Kidney (tissue), 13 donors: ENCODE measurements at regions not wholly inside any gene's neighbourhood (a gene's known extent, or its start where the extent isn't known, plus 50 kb on each side); places are given as distances from the start of the nearest gene placed in this dataset.

Experiments
- DNase-seq, 5 donors: peaks; one replicate each; pipeline ENCODE4 v3.0.0-alpha.2; 2013 to 2020
- FAIRE-seq: peaks from 2 replicates; lab custom pipeline; 2012; peaks lifted over from hg19 to GRCh38; lab: Jason Lieb, UNC
- H3K27ac ChIP-seq, 2 donors: one replicate each; pipeline ENCODE4 v1.7.0; 2013; ENCODE audit warnings: low read depth in 2 of 2, low read length in 2 of 2, inconsistent platforms in 1 of 2
- H3K27me3 ChIP-seq: one replicate; pipeline ENCODE4 v1.7.1; 2013; ENCODE audit warnings: low read length, inconsistent platforms; ENCODE audit not compliant: control insufficient read depth, insufficient read depth
- H3K36me3 ChIP-seq, 3 donors: one replicate each; pipeline versions ENCODE4 v1.7.0 to v1.7.1; 2013; ENCODE audit warnings: low read length in 3 of 3, control low read depth in 1 of 3, inconsistent platforms in 1 of 3; ENCODE audit not compliant: insufficient read depth in 3 of 3, control insufficient read depth in 2 of 3
- H3K4me1 ChIP-seq, 3 donors: one replicate each; pipeline versions ENCODE4 v1.7.0 to v1.7.1; 2013; ENCODE audit warnings: low read length in 3 of 3, inconsistent platforms in 1 of 3, low read depth in 1 of 3; ENCODE audit not compliant: control insufficient read depth in 2 of 3, insufficient read depth in 2 of 3
- H3K4me3 ChIP-seq, 3 donors: one replicate each; pipeline versions ENCODE4 v1.7.0 to v1.8.1; 2013; ENCODE audit warnings: low read length in 3 of 3, control low read depth in 1 of 3, inconsistent platforms in 1 of 3
- H3K9ac ChIP-seq, 3 donors: one replicate each; pipeline versions ENCODE4 v1.7.0 to v1.7.1; 2013; ENCODE audit warnings: low read length in 3 of 3, control low read depth in 1 of 3, inconsistent platforms in 1 of 3
- H3K9me3 ChIP-seq, 3 donors: one replicate each; pipeline versions ENCODE4 v1.7.0 to v1.7.1; 2013; ENCODE audit warnings: low read length in 3 of 3, control low read depth in 1 of 3, inconsistent platforms in 1 of 3; ENCODE audit not compliant: control insufficient read depth in 2 of 3, insufficient read depth in 1 of 3
- intact Hi-C: fragments of 100-400 bp; cut with DNase I; formaldehyde crosslinking; loops from one replicate; pipeline ENCODE4 v1.11.1; 2022
- TF ChIP-seq, protein P1 (sequence below): IDR thresholded peaks from 3 replicates; pipeline ENCODE4 v1.5.1; 2012; ENCODE audit warnings: mild to moderate bottlenecking, moderate library complexity, borderline replicate concordance; ENCODE audit not compliant: insufficient read depth; ENCODE audit errors: extremely low read depth
- donor health status: control.
- donor health status: control.
- donor health status: control.
- donor health status: control.
- donor health status: control.
- donor health status: DM: yes; HTN: yes; CAD: no.
- donor health status: Normal renal cell carcinoma (clear cell type).

DNA sequence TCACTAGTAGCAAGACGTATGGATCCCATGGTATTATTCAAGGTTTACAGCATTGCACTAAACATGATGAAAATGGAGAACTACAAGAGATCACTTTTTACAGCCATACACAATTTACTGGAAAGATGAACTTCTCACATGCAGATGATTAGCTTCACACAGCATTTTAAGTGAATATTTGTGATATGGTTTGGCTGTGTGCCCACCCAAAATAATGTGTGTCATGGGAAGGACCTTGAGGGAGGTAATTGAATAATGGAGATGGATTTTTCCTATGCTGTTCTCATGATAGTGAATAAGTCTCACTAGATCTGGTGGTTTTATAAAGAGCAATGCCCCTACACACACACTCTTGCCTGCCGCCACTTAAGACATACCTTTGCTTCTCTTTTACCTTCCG lies 662.0 kb upstream of the CCDC54 start:
- Histone ChIP-seq H3K9me3 (no peaks in the 10 kb centered on the region), H3K9ac (no peak overlapping the region), H3K27me3 (no peaks in the 10 kb centered on the region), H3K4me3 (no peak overlapping the region), H3K27ac (no peak overlapping the region), H3K4me1 (no peaks in the 10 kb centered on the region), H3K36me3 (no peaks in the 10 kb centered on the region)
- DNase-seq (no peak), FAIRE-seq (no peak)
- TF ChIP-seq, protein P1, sequence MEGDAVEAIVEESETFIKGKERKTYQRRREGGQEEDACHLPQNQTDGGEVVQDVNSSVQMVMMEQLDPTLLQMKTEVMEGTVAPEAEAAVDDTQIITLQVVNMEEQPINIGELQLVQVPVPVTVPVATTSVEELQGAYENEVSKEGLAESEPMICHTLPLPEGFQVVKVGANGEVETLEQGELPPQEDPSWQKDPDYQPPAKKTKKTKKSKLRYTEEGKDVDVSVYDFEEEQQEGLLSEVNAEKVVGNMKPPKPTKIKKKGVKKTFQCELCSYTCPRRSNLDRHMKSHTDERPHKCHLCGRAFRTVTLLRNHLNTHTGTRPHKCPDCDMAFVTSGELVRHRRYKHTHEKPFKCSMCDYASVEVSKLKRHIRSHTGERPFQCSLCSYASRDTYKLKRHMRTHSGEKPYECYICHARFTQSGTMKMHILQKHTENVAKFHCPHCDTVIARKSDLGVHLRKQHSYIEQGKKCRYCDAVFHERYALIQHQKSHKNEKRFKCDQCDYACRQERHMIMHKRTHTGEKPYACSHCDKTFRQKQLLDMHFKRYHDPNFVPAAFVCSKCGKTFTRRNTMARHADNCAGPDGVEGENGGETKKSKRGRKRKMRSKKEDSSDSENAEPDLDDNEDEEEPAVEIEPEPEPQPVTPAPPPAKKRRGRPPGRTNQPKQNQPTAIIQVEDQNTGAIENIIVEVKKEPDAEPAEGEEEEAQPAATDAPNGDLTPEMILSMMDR = no peak
- intact Hi-C loops = no loop called here

DNA sequence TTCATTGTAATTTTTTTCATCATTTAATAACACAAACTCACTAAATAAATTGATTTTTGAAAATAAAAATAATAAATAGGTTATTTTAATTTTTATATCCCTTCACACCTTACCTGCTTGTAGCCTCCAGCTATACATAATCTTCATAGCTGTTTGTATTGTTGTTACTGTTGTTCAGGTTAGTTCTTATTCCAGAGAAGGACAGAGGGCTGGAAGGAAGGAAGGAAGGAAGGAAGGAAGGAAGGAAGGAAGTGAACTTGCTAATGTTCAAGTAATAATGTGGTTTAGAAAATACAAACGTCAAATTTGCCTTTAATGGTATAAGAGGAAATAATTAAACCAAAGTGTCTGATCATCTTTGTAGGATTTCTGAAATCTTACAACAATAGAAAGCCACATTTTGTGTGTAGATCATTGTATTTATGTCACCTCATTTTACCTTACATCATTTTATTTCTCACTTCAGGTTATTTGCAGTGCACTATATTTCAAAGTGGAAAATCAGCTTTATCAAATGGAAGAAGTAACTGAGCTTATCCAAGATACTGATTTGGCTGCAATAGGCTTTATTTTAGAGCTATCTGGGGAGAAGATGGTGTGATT lies 660.0 kb upstream of the CCDC54 start:
- H3K9me3 ChIP-seq = no peaks in the 10 kb centered on the region
- no peak overlapping the region for H3K27ac ChIP-seq
- H3K27me3 ChIP-seq = no peaks in the 10 kb centered on the region
- intact Hi-C loops = no loop called here
- H3K4me3 ChIP-seq = no peak overlapping the region
- no peak overlapping the region for H3K9ac ChIP-seq
- H3K36me3 ChIP-seq = no peaks in the 10 kb centered on the region
- TF ChIP-seq, protein P1 = no peak
- DNase-seq (no peak), FAIRE-seq (no peak)
- H3K4me1 ChIP-seq = no peaks in the 10 kb centered on the region

DNA sequence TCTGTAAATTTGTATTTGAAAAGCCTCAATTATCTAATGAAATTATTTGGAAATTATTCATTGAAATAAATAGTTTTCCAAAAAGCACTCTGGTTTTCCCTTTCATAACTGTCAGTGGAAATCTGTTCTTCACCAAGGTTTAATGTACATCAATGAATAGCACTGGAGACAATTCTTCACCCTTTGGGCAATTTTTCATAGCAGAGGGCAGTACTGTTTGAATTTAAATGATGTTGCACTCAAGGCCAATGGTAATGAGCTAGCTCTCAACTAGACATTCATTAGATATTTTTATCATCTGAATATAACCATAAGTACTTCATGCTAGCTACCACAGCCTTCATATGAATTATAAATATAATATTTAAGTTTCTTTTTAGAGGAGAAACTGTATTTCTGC lies 658.2 kb upstream of the CCDC54 start:
- DNase-seq (no peak), FAIRE-seq (no peak)
- Histone ChIP-seq H3K9ac (no peak overlapping the region), H3K9me3 (no peaks in the 10 kb centered on the region), H3K4me3 (no peak overlapping the region), H3K4me1 (no peaks in the 10 kb centered on the region), H3K27ac (no peak overlapping the region), H3K36me3 (no peaks in the 10 kb centered on the region), H3K27me3 (no peaks in the 10 kb centered on the region)
- TF ChIP-seq, protein P1 = no peak
- intact Hi-C loops = no loop called here

DNA sequence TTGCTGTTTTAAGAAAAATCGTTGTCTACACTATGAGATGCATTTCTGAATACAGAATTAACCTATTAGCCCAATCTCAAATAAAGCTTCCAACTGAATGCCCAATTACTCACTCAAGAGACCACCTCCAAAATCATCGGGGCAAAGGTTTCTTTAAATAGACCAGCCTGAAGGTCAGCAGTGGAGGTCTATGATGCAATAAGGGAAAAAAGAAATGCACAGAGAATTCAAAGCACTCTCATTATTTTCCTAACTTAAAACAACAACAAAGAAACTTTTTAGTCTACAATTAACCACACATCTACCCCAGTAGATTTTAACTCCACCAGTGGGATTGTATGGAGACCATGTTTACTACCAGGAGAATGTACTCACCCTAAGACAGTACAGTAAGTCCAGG lies 657.7 kb upstream of the CCDC54 start:
- Histone ChIP-seq H3K4me1 (no peaks in the 10 kb centered on the region), H3K9me3 (no peaks in the 10 kb centered on the region), H3K36me3 (no peaks in the 10 kb centered on the region), H3K27me3 (no peaks in the 10 kb centered on the region), H3K4me3 (no peak overlapping the region), H3K27ac (no peak overlapping the region), H3K9ac (no peak overlapping the region)
- TF ChIP-seq, protein P1 = no peak
- DNase-seq (no peak), FAIRE-seq (no peak)
- intact Hi-C loops = no loop called here
